ENCODE measurements at regions not wholly inside any gene's neighbourhood (a gene's known extent, or its start where the extent isn't known, plus 50 kb on each side); places are given as distances from the start of the nearest gene placed in this dataset.
"Not testable (repeated sequence)": the region's sequence is repeated elsewhere in the genome, so short reads cannot be mapped to it uniquely, and the experiment has no call there.

DNA sequence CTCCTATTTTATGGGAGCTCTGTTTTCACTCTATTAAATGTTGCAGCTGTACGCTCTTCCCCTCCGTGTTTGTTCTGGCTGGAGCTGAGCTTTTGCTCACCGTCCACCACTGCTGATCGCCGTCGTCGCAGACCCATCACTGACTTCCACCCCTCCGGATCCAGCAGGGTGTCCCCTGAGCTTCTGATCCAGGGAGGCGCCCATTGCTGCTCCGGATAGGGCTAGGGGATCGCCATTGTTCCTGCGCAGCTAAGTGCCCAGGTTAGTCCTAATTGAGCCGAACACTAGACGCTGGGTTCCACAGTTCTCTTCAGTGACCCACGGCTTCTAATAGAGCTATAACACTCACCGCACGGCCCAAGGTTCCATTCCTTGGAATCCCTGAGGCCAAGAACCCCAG lies 96.2 kb upstream of the PRDM9 start:
- ChIA-PET CTCF (no interaction called here), POLR2A (ENCODE audit: unreplicated experiment) (no interaction called here)
- intact Hi-C loops (cut with micrococcal nuclease; ENCODE audit: unreplicated experiment), result no loop called here
- peaks cover 20% of the 10 kb centered on the region for H3K4me1 ChIP-seq (replicated peaks; ENCODE audit: insufficient read depth)
- TSS peak; percentile 61 for BruUV-seq (replicated peaks)
- H3K27me3 ChIP-seq (ENCODE audit: insufficient read depth, low read depth), result no peaks in the 10 kb centered on the region
- H3K4me2 ChIP-seq, result peak overlapping the region; percentile 75
- peak overlapping the region; percentile 73 for H2AFZ ChIP-seq
- no peaks in the 10 kb centered on the region for H3K79me2 ChIP-seq (ENCODE audit: low read depth)
- no peaks in the 10 kb centered on the region for H3K36me3 ChIP-seq (ENCODE audit: low read depth)
- H3K9me3 ChIP-seq (ENCODE audit: insufficient read depth, low read depth), result no peaks in the 10 kb centered on the region; the same call in 1 of the 2 replicates
- peak overlapping the region; percentile 45 for H3K4me3 ChIP-seq
- TF ChIP-seq, protein P1, sequence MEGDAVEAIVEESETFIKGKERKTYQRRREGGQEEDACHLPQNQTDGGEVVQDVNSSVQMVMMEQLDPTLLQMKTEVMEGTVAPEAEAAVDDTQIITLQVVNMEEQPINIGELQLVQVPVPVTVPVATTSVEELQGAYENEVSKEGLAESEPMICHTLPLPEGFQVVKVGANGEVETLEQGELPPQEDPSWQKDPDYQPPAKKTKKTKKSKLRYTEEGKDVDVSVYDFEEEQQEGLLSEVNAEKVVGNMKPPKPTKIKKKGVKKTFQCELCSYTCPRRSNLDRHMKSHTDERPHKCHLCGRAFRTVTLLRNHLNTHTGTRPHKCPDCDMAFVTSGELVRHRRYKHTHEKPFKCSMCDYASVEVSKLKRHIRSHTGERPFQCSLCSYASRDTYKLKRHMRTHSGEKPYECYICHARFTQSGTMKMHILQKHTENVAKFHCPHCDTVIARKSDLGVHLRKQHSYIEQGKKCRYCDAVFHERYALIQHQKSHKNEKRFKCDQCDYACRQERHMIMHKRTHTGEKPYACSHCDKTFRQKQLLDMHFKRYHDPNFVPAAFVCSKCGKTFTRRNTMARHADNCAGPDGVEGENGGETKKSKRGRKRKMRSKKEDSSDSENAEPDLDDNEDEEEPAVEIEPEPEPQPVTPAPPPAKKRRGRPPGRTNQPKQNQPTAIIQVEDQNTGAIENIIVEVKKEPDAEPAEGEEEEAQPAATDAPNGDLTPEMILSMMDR (conservative IDR thresholded peaks at IDR 0.05), result no peak
- no peak for TF ChIP-seq EZH2 (IDR thresholded peaks at IDR 0.05; ENCODE audit: low read depth)
- no peak for DNase-seq
- H3F3A ChIP-seq (ENCODE audit: insufficient read depth, low read depth), result peaks cover 5% of the 10 kb centered on the region; the same call in 1 of the 2 replicates
- no peaks in the 10 kb centered on the region for H3K9me2 ChIP-seq (ENCODE audit: insufficient read depth)
- H4K20me1 ChIP-seq (ENCODE audit: insufficient read depth), result peaks cover 5% of the 10 kb centered on the region; the same call in 1 of the 2 replicates
- peak overlapping the region; percentile 58 for H3K27ac ChIP-seq

DNA sequence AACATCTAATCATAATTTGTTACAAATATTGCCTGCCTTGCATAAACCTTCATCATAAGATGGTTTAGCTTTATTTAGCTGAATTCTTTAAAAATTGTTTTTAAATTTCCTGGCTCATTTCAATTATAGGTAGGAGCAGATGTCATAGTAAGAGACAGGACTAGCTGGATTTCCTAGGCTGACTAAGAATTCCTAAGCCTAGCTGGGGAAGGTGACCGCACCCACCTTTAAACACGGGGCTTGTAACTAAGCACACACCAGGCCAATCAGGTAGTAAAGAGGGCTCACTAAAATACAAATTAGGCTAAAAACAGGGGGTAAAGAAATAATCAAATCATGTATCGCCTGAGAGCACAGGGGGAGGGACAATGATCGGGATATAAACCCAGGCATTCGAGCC lies 96.6 kb upstream of the PRDM9 start:
- H3K9me3 ChIP-seq (ENCODE audit: insufficient read depth, low read depth); POLR2A ChIA-PET (ENCODE audit: unreplicated experiment); H4K20me1 ChIP-seq (ENCODE audit: insufficient read depth); CTCF ChIA-PET; H3K9me2 ChIP-seq (ENCODE audit: insufficient read depth); intact Hi-C loops (cut with micrococcal nuclease; ENCODE audit: unreplicated experiment); H3K79me2 ChIP-seq (ENCODE audit: low read depth); H3K27me3 ChIP-seq (ENCODE audit: insufficient read depth, low read depth); H3F3A ChIP-seq (ENCODE audit: insufficient read depth, low read depth); BruUV-seq (replicated peaks); H3K36me3 ChIP-seq (ENCODE audit: low read depth): not testable (repeated sequence)
- Histone ChIP-seq H3K4me2 (peak overlapping the region; percentile 75), H2AFZ (peak overlapping the region; percentile 73), H3K4me1 (replicated peaks; ENCODE audit: insufficient read depth) (peaks cover 20% of the 10 kb centered on the region), H3K27ac (peak overlapping the region; percentile 58), H3K4me3 (peak overlapping the region; percentile 45)
- peak in 1 of 2 experiments; percentile 37 for DNase-seq

DNA sequence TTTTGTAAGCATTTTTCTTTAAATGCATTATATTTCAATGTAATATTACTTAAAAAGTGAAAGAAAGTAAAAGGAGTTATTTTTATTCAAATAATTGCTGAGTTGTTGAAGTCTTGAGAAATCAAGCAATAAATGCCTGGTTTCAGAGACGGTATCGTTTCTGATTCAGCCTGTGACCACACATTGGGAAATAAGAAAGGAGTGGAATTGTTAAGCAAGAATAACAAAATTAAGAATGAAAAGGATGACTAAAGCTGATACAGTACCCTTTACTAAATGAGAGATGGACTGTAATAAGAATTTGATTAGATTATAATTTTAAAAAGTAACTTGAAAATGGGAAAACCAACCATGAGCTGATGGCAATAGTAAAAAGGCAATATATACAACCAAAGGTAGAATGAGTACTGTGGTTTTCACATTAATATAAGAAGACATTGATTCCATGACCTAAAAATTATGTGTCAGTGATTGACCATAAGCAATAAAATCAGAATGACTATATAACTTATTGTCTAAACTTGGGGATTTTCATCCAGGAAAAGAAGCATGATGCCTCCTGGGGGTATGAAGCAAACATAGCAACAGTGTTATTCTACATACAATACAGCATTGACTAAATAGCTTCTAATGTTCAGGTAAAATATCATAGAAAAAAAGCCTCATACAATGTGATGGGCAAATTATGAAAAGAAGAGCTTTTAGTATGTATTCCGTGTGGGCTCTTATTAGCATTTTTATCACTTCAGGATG lies 101.9 kb upstream of the PRDM9 start:
- no peak for DNase-seq
- no peaks in the 10 kb centered on the region for H3K9me2 ChIP-seq (ENCODE audit: insufficient read depth)
- H3K79me2 ChIP-seq (ENCODE audit: low read depth), result no peaks in the 10 kb centered on the region
- no peaks in the 10 kb centered on the region; the same call in none of the 2 replicates for H3K9me3 ChIP-seq (ENCODE audit: insufficient read depth, low read depth)
- ChIA-PET POLR2A (ENCODE audit: unreplicated experiment) (no interaction called here), CTCF (interaction anchor here (0.6 kb wide), 1 partner anchor 562 kb away, joined by 5 read pairs; no protein-coding TSS in a partner anchor)
- H4K20me1 ChIP-seq (ENCODE audit: insufficient read depth), result peaks cover 5% of the 10 kb centered on the region; the same call in 1 of the 2 replicates
- no peaks in the 10 kb centered on the region for H3K36me3 ChIP-seq (ENCODE audit: low read depth)
- no peak overlapping the region for H2AFZ ChIP-seq
- H3F3A ChIP-seq (ENCODE audit: insufficient read depth, low read depth), result no peaks in the 10 kb centered on the region
- BruUV-seq (replicated peaks), result no TSS peak
- TF ChIP-seq EZH2 (IDR thresholded peaks at IDR 0.05; ENCODE audit: low read depth), result no peak
- TF ChIP-seq, protein P1 (conservative IDR thresholded peaks at IDR 0.05), result no peak
- no peaks in the 10 kb centered on the region for H3K27me3 ChIP-seq (ENCODE audit: insufficient read depth, low read depth)
- no peak overlapping the region for H3K27ac ChIP-seq
- H3K4me3 ChIP-seq, result no peak overlapping the region
- H3K4me2 ChIP-seq, result no peak overlapping the region
- H3K4me1 ChIP-seq (replicated peaks; ENCODE audit: insufficient read depth), result 0 out of 2 replicates have a peak, but pooled peaks cover under 1% of the 10 kb centered on the region
- intact Hi-C loops (cut with micrococcal nuclease; ENCODE audit: unreplicated experiment), result no loop called here

All from PC-9 (cell line).